H1 (cell line): ENCODE measurements at regions not wholly inside any gene's neighbourhood (a gene's known extent, or its start where the extent isn't known, plus 50 kb on each side); places are given as distances from the start of the nearest gene placed in this dataset.

ENCODE experiments used
- CTCF ChIA-PET: fragments of 300-600 bp; sonication (Branson Sonifier 250); formaldehyde crosslinking; loops from one replicate; lab custom pipeline; 2021; ENCODE audit not compliant: partially characterized antibody; lab: Charles Lee
- POLR2A ChIA-PET: fragments of 300-600 bp; sonication (Branson Sonifier 250); formaldehyde crosslinking; loops from one replicate; lab custom pipeline; 2021; ENCODE audit warnings: inconsistent platforms; ENCODE audit not compliant: partially characterized antibody; lab: Charles Lee
- DNase-seq, 2 experiments: peaks; one replicate each; pipeline versions ENCODE4 v3.0.0 to v3.0.0-alpha.2; 2010 to 2022; ENCODE audit warnings: low spot score in 2 of 2, low read depth in 1 of 2, mixed read lengths in 1 of 2
- FAIRE-seq: peaks from 2 replicates; lab custom pipeline; 2011; peaks lifted over from hg19 to GRCh38; lab: Jason Lieb, UNC
- H2AFZ ChIP-seq: 2 replicates; pipeline ENCODE4 v1.8.1; 2012; ENCODE audit warnings: low read length, inconsistent platforms
- H2AK5ac ChIP-seq: 2 replicates; pipeline ENCODE4 v1.6.1; 2013; ENCODE audit warnings: low read depth, low read length
- H2BK120ac ChIP-seq: replicated peaks from 2 replicates; pipeline ENCODE3; 2013; ENCODE audit warnings: low read depth, low read length, inconsistent platforms
- H2BK12ac ChIP-seq: 2 replicates; pipeline ENCODE4 v1.6.1; 2013; ENCODE audit warnings: low read depth, low read length
- H2BK15ac ChIP-seq: 2 replicates; pipeline ENCODE4 v1.6.1; 2013; ENCODE audit warnings: low read length
- H2BK20ac ChIP-seq: 2 replicates; pipeline ENCODE4 v1.6.1; 2013; ENCODE audit warnings: low read length
- H2BK5ac ChIP-seq: 2 replicates; pipeline ENCODE4 v1.6.1; 2013; ENCODE audit warnings: low read depth, low read length
- H3K14ac ChIP-seq: 2 replicates; pipeline ENCODE4 v1.6.1; 2013; ENCODE audit warnings: inconsistent platforms; ENCODE audit not compliant: insufficient read length
- H3K18ac ChIP-seq: 2 replicates; pipeline ENCODE4 v1.6.1; 2013; ENCODE audit warnings: low read length; ENCODE audit errors: extremely low read depth
- H3K23ac ChIP-seq: 2 replicates; pipeline ENCODE4 v1.6.1; 2013; ENCODE audit warnings: inconsistent platforms; ENCODE audit not compliant: insufficient read length
- H3K23me2 ChIP-seq: 2 replicates; pipeline ENCODE4 v1.6.1; 2013; ENCODE audit warnings: low read depth, low read length
- H3K27ac ChIP-seq: 2 replicates; pipeline ENCODE4 v1.6.1; 2011; ENCODE audit warnings: low read depth, low read length, inconsistent platforms
- H3K27me3 ChIP-seq, 4 experiments: replicated peaks in 1 of 4; 1 replicate in 1 of 4; 2 replicates in 3 of 4; pipeline versions ENCODE4 v1.6.1 to v1.8.1; 2011 to 2013; ENCODE audit warnings: low read length in 3 of 4, mild to moderate bottlenecking in 3 of 4, inconsistent platforms in 2 of 4, mixed read lengths in 2 of 4, moderate library complexity in 1 of 4; ENCODE audit not compliant: control insufficient read depth in 3 of 4, insufficient read depth in 3 of 4; ENCODE audit errors: extremely low read depth in 1 of 4
- H3K36me3 ChIP-seq, 4 experiments: 2 replicates each; pipeline versions ENCODE4 v1.6.1 to v1.8.1; 2011 to 2013; ENCODE audit warnings: mild to moderate bottlenecking in 4 of 4, low read length in 3 of 4, moderate library complexity in 2 of 4, control low read depth in 1 of 4, inconsistent platforms in 1 of 4; ENCODE audit not compliant: insufficient read depth in 4 of 4, control insufficient read depth in 2 of 4
- H3K4ac ChIP-seq: replicated peaks from 2 replicates; pipeline ENCODE3; 2013; ENCODE audit warnings: low read length, low read depth, mixed read lengths, inconsistent platforms; ENCODE audit not compliant: insufficient read length
- H3K4me1 ChIP-seq, 4 experiments: replicated peaks in 1 of 4; 1 replicate in 1 of 4; 2 replicates in 3 of 4; pipeline versions ENCODE4 v1.6.1 to v1.8.1; 2011 to 2013; ENCODE audit warnings: low read length in 3 of 4, inconsistent platforms in 2 of 4, mixed read lengths in 1 of 4; ENCODE audit not compliant: insufficient read depth in 4 of 4, control insufficient read depth in 3 of 4
- H3K4me2 ChIP-seq, 2 experiments: 2 replicates each; pipeline versions ENCODE4 v1.6.1 to v1.8.1; 2011 to 2013; ENCODE audit warnings: low read depth in 2 of 2, low read length in 2 of 2, control low read depth in 1 of 2, inconsistent platforms in 1 of 2, mild to moderate bottlenecking in 1 of 2; ENCODE audit not compliant: insufficient read depth in 1 of 2
- H3K4me3 ChIP-seq, 4 experiments: fragments of 200-600, 300-600 bp in 1 of 4; sonication (generic), shearing (Covaris generic), sonication (Bioruptor Twin) in 1 of 4; 2 replicates each; pipeline versions ENCODE4 v1.5.1 to v1.8.1; 2011 to 2016; ENCODE audit warnings: low read length in 4 of 4, low read depth in 3 of 4, control low read depth in 2 of 4, inconsistent platforms in 2 of 4, mild to moderate bottlenecking in 2 of 4, mixed read lengths in 1 of 4, moderate library complexity in 1 of 4; ENCODE audit not compliant: insufficient read depth in 2 of 4; ENCODE audit errors: extremely low read depth in 1 of 4
- H3K56ac ChIP-seq: replicated peaks from 2 replicates; pipeline ENCODE3; 2013; ENCODE audit warnings: low read depth, mild to moderate bottlenecking, mixed read lengths, low read length, inconsistent platforms; ENCODE audit not compliant: insufficient read length
- H3K79me1 ChIP-seq: 2 replicates; pipeline ENCODE4 v1.6.1; 2013; ENCODE audit warnings: low read depth, low read length, control low read depth
- H3K79me2 ChIP-seq, 2 experiments: 2 replicates each; pipeline versions ENCODE4 v1.6.1 to v1.8.1; 2012 to 2013; ENCODE audit warnings: low read length in 2 of 2, mild to moderate bottlenecking in 2 of 2, inconsistent platforms in 1 of 2; ENCODE audit not compliant: insufficient read depth in 2 of 2, control insufficient read depth in 1 of 2
- H3K9ac ChIP-seq, 4 experiments: replicated peaks in 1 of 4; 1 replicate in 1 of 4; 2 replicates in 3 of 4; pipeline versions ENCODE4 v1.6.1 to v1.8.1; 2011 to 2013; ENCODE audit warnings: low read depth in 3 of 4, low read length in 3 of 4, control low read depth in 2 of 4, mild to moderate bottlenecking in 2 of 4, moderate library complexity in 2 of 4, inconsistent platforms in 1 of 4; ENCODE audit errors: extremely low read depth in 1 of 4
- H3K9me3 ChIP-seq, 2 experiments: 2 replicates each; pipeline versions ENCODE4 v1.6.1 to v1.8.1; 2012 to 2013; ENCODE audit warnings: mild to moderate bottlenecking in 2 of 2, moderate library complexity in 2 of 2, control low read depth in 1 of 2, inconsistent platforms in 1 of 2, low read depth in 1 of 2, low read length in 1 of 2, mixed read lengths in 1 of 2; ENCODE audit not compliant: insufficient read depth in 2 of 2
- H4K20me1 ChIP-seq, 2 experiments: replicated peaks in 1 of 2; 2 replicates each; pipeline versions ENCODE3 to v1.8.1; 2011 to 2013; ENCODE audit warnings: inconsistent platforms in 2 of 2, low read length in 2 of 2, mild to moderate bottlenecking in 1 of 2; ENCODE audit not compliant: insufficient read depth in 2 of 2, control insufficient read depth in 1 of 2
- H4K5ac ChIP-seq: 2 replicates; pipeline ENCODE4 v1.6.1; 2013; ENCODE audit warnings: low read length, low read depth, mixed read lengths, inconsistent platforms; ENCODE audit not compliant: insufficient read length
- H4K8ac ChIP-seq: 2 replicates; pipeline ENCODE4 v1.8.0; 2013; ENCODE audit warnings: mild to moderate bottlenecking, moderate library complexity, low read length, inconsistent platforms; ENCODE audit not compliant: insufficient read depth; ENCODE audit errors: extremely low read depth
- H4K91ac ChIP-seq: replicated peaks from 2 replicates; pipeline ENCODE3; 2013; ENCODE audit warnings: low read length, mixed read lengths, inconsistent platforms; ENCODE audit not compliant: insufficient read length
- RXRA ChIP-seq: IDR thresholded peaks from 2 replicates; pipeline ENCODE4 v1.6.1; 2011; ENCODE audit warnings: low read depth, mild to moderate bottlenecking, low read length, moderate library complexity; ENCODE audit not compliant: insufficient read depth
- SP4 ChIP-seq: IDR thresholded peaks from 2 replicates; pipeline ENCODE4 v1.6.1; 2012; ENCODE audit warnings: low read length, inconsistent platforms
- SRF ChIP-seq: IDR thresholded peaks from 2 replicates; pipeline ENCODE4 v1.6.1; 2011; ENCODE audit warnings: mild to moderate bottlenecking, low read depth, low read length, moderate library complexity
- WGBS, 2 experiments: shearing (Covaris generic) in 1 of 2; methylation state at CpG; one replicate each; pipeline versions ENCODE4 v1.1.6 to v1.1.7; 2013 to 2015; ENCODE audit warnings: low lambda C conversion rate in 2 of 2, mixed read lengths in 2 of 2, inconsistent platforms in 1 of 2, low coverage in 1 of 2, missing lambda C conversion rate in 1 of 2; ENCODE audit not compliant: insufficient replicate concordance in 2 of 2, insufficient coverage in 1 of 2, insufficient read length in 1 of 2; ENCODE audit errors: extremely low coverage in 1 of 2, missing lambda C conversion rate in 1 of 2; 5-methylcytosine and 5-hydroxymethylcytosine counted together

GRCh38 chr21:17214801-17215200 is 298.0 kb upstream of the CXADR start:
- H4K8ac ChIP-seq: no peak overlapping the region
- H3K4ac ChIP-seq: no peak overlapping the region
- H2BK5ac ChIP-seq: no peak overlapping the region
- H4K91ac ChIP-seq: no peak overlapping the region
- H2AK5ac ChIP-seq: no peak overlapping the region
- no peak overlapping the region for H4K5ac ChIP-seq
- H3K18ac ChIP-seq: no peak overlapping the region
- CTCF ChIA-PET: no interaction called here
- H2BK20ac ChIP-seq: no peak overlapping the region
- H3K9me3 ChIP-seq: 0 out of 4 replicates have a peak, but pooled peaks cover 0 to 4% of the 10 kb centered on the region in 2 experiments
- H3K36me3 ChIP-seq: no peaks in the 10 kb centered on the region
- H3K27ac ChIP-seq: no peak overlapping the region
- FAIRE-seq (no peak), DNase-seq (no peak)
- WGBS, 2 experiments: 98% methylated on average over 3 of the region's 3 CpGs; no CpG with 5 or more reads in 1 of the 2 experiments
- H2BK12ac ChIP-seq: no peak overlapping the region
- H3K14ac ChIP-seq: no peak overlapping the region
- H3K4me3 ChIP-seq: no peak overlapping the region
- TF ChIP-seq SRF (no peak), RXRA (no peak), SP4 (no peak)
- no peak overlapping the region for H3K56ac ChIP-seq
- POLR2A ChIA-PET: no interaction called here
- no peaks in the 10 kb centered on the region for H3K79me1 ChIP-seq
- peak overlapping the region; percentile 98; the same call in 1 of the 2 replicates for H2AFZ ChIP-seq
- no peaks in the 10 kb centered on the region for H3K23me2 ChIP-seq
- H4K20me1 ChIP-seq: no peaks in the 10 kb centered on the region
- H3K79me2 ChIP-seq: no peaks in the 10 kb centered on the region
- no peak overlapping the region for H3K23ac ChIP-seq
- H3K4me2 ChIP-seq: no peak overlapping the region
- H3K4me1 ChIP-seq: peaks cover 0 to 4% (median 0%) of the 10 kb centered on the region in 4 experiments; a peak in 1 of 7 replicates
- no peak overlapping the region for H2BK15ac ChIP-seq
- H2BK120ac ChIP-seq: no peak overlapping the region
- no peaks in the 10 kb centered on the region for H3K27me3 ChIP-seq
- H3K9ac ChIP-seq: no peak overlapping the region
